Upper lobe of left lung (tissue), 6 donors: ENCODE measurements at regions not wholly inside any gene's neighbourhood (a gene's known extent, or its start where the extent isn't known, plus 50 kb on each side); places are given as distances from the start of the nearest gene placed in this dataset.

Experiments used
- ATAC-seq, 2 donors: fragments of 200-7000 bp; cut with Tn5 transposase; one replicate each; pipeline ENCODE4 v1.9.1; 2022; ENCODE audit warnings: mild to moderate bottlenecking in 2 of 2, moderate library complexity in 2 of 2; ENCODE audit not compliant: low FRiP score in 2 of 2
- DNase-seq, 2 donors: peaks; one replicate each; pipeline ENCODE4 v3.0.0-alpha.2; 2019 to 2020
- H3K27ac ChIP-seq, 4 donors: fragments of 200-600 bp; sonication (generic); one replicate each; pipeline ENCODE4 v1.5.1; 2016 to 2019
- H3K27me3 ChIP-seq, 4 donors: fragments of 200-600 bp; sonication (generic); one replicate each; pipeline ENCODE4 v1.5.1; 2017 to 2019
- H3K36me3 ChIP-seq, 4 donors: fragments of 200-600 bp; sonication (generic); one replicate each; pipeline ENCODE4 v1.5.1; 2016 to 2019
- H3K4me1 ChIP-seq, 4 donors: fragments of 200-600 bp; sonication (generic); one replicate each; pipeline ENCODE4 v1.5.1; 2018 to 2019
- H3K4me3 ChIP-seq, 4 donors: fragments of 200-600 bp; sonication (generic); one replicate each; pipeline ENCODE4 v1.5.1; 2017 to 2019; ENCODE audit warnings: mild to moderate bottlenecking in 2 of 4, moderate library complexity in 1 of 4
- H3K9me3 ChIP-seq, 4 donors: fragments of 200-600 bp; sonication (generic); one replicate each; pipeline ENCODE4 v1.5.1; 2018 to 2019
- EP300 ChIP-seq, 4 donors: sonication (generic); formaldehyde crosslinking; IDR thresholded peaks; one replicate each; pipeline ENCODE4 v1.5.1; 2017; ENCODE audit warnings: antibody characterized with exemption in 4 of 4, control low read depth in 2 of 4
- POLR2A ChIP-seq, 4 donors: fragments of 450-650 bp; IDR thresholded peaks; one replicate each; pipeline ENCODE4 v1.5.1; 2016 to 2017; ENCODE audit warnings: antibody characterized with exemption in 4 of 4, mild to moderate bottlenecking in 2 of 4
- POLR2AphosphoS5 ChIP-seq, 2 donors: sonication (generic); formaldehyde crosslinking; IDR thresholded peaks; one replicate each; pipeline ENCODE4 v1.5.1; 2017; ENCODE audit warnings: antibody characterized with exemption in 2 of 2
- WGBS, 2 donors: methylation state at CpG; one replicate each; pipeline ENCODE4 v1.1.5; 2017 to 2018; 5-methylcytosine and 5-hydroxymethylcytosine counted together
- TF ChIP-seq, protein P1 (sequence below), 6 experiments: fragments of 450-650 bp in 4 of 6; fragments of 200-600 bp in 2 of 6; sonication (generic) in 2 of 6; IDR thresholded peaks; one replicate each; pipeline ENCODE4 v1.5.1; 2016 to 2019; ENCODE audit warnings: antibody characterized with exemption in 6 of 6
- donor health status: DM: no; HTN: no; CAD: no; lungs with moderate emphysema.
- donor health status: DM: no; HTN: yes; CAD: no; lungs with severe emphysema.

DNA sequence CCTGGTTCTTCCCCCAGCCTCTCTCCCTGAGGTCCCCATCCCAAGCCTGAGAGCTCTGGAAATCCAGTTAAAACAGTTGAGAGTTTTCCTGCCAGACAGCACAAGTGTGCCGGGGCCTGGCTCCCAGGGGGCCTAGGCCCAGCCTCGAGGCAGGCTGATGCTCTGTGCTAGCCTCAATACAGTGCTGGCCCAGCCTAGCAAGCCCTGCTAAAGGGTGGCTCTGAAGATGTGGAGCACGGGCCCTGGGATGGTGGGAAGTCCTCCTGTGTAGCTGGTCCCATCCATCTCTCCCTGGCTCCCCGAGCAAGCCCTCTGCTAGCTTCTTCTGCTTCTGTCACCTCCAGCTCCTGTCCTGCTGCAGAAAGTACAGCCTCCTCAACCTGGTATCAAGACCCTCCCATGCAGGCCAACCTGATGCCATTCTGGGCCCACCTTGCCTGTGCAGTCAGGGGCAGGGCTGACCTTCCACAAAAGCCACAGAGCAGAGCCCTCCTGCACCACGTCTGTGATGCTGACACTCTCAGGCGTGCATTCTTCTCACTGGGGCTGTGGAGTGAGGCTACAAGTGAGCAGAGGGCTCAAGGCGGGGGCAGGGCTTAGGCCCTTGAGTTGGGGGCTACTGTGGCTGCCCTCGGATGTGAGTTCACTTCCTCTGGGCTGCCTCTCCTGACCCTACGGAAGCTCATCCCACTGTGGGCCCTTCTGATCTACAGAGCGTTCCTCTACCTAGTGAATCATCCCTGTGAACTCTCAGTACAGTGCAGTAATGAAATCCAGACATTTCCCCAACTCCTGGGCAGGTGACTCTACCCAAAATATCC, 60.1 kb upstream of the LAPTM4A start:
- peaks cover 0 to 5% (median 3%) of the 10 kb centered on the region in 4 donors for H3K4me1 ChIP-seq
- H3K4me3 ChIP-seq: no peak overlapping the region
- ATAC-seq: no peak
- peaks cover 0 to 3% (median 0%) of the 10 kb centered on the region in 4 donors for H3K9me3 ChIP-seq
- H3K36me3 ChIP-seq: no peaks in the 10 kb centered on the region
- TF ChIP-seq POLR2AphosphoS5 (IDR thresholded peaks at IDR 0.05) (no peak), POLR2A (IDR thresholded peaks at IDR 0.05) (no peak), EP300 (IDR thresholded peaks at IDR 0.05) (no peak)
- TF ChIP-seq, protein P1, sequence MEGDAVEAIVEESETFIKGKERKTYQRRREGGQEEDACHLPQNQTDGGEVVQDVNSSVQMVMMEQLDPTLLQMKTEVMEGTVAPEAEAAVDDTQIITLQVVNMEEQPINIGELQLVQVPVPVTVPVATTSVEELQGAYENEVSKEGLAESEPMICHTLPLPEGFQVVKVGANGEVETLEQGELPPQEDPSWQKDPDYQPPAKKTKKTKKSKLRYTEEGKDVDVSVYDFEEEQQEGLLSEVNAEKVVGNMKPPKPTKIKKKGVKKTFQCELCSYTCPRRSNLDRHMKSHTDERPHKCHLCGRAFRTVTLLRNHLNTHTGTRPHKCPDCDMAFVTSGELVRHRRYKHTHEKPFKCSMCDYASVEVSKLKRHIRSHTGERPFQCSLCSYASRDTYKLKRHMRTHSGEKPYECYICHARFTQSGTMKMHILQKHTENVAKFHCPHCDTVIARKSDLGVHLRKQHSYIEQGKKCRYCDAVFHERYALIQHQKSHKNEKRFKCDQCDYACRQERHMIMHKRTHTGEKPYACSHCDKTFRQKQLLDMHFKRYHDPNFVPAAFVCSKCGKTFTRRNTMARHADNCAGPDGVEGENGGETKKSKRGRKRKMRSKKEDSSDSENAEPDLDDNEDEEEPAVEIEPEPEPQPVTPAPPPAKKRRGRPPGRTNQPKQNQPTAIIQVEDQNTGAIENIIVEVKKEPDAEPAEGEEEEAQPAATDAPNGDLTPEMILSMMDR (IDR thresholded peaks at IDR 0.05): no peak
- no peaks in the 10 kb centered on the region for H3K27me3 ChIP-seq
- no peak overlapping the region for H3K27ac ChIP-seq
- 80 to 85% methylated on average over 6 to 10 of the region's 10 CpGs for WGBS, 2 donors
- DNase-seq: no peak

DNA sequence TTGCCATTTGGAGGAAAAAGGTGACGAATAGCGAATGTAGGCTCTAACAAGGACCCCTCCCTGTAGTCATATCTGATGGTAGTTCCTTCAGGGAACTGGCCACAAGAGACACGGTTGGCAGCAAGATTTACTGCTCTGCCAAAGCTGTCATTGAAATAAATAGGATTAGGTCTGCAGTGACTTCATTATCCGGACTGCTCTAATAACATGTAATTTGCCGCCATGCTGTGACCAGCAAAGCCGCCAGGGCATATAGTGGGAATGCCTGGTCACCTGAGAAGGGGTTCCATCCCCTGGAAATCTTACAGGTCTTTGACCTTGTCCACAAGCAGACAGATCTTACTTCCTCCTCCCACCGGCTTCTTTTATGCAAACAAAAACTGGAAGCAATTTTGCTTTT, 59.4 kb upstream of the LAPTM4A start:
- Histone ChIP-seq H3K4me1 (peaks cover 0 to 8% (median 3%) of the 10 kb centered on the region in 4 donors), H3K36me3 (no peaks in the 10 kb centered on the region), H3K27ac (no peak overlapping the region), H3K27me3 (no peaks in the 10 kb centered on the region), H3K9me3 (peaks cover 0 to 3% (median 0%) of the 10 kb centered on the region in 4 donors), H3K4me3 (no peak overlapping the region)
- TF ChIP-seq EP300 (IDR thresholded peaks at IDR 0.05): no peak
- DNase-seq: no peak
- ATAC-seq: no peak
- WGBS, 2 donors: 80 to 87% methylated on average over 7 of the region's 7 CpGs

DNA sequence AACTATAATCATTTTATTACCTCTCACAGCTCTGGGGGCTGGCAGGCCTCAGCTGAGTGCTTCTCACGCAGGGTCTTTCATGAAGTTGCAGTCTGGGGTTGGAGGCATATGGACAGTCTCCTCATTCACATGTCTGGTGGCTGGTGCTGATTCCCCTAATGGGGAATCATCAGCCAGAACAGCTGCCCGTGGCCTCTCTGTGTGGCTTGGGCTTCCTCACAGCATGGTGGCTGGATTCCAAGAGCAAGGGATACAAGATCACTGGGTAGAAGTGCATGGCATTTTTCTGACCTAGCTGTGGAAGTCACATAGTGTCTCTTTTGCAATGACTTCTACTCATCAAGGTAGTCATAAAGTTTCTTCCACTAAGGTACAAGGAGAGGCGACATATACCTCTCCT, 59.0 kb upstream of the LAPTM4A start:
- 95 to 96% methylated on average over 1 to 3 of the region's 3 CpGs for WGBS, 2 donors
- DNase-seq: no peak
- no peaks in the 10 kb centered on the region for H3K27me3 ChIP-seq
- peaks cover 0 to 3% (median 0%) of the 10 kb centered on the region in 4 donors for H3K9me3 ChIP-seq
- no peak for ATAC-seq
- H3K27ac ChIP-seq: no peak overlapping the region
- H3K36me3 ChIP-seq: no peaks in the 10 kb centered on the region
- H3K4me1 ChIP-seq: peaks cover 0 to 8% (median 4%) of the 10 kb centered on the region in 4 donors
- H3K4me3 ChIP-seq: no peak overlapping the region
- TF ChIP-seq EP300 (IDR thresholded peaks at IDR 0.05) (no peak), POLR2A (IDR thresholded peaks at IDR 0.05) (no peak), POLR2AphosphoS5 (IDR thresholded peaks at IDR 0.05) (no peak)
- TF ChIP-seq, protein P1 (IDR thresholded peaks at IDR 0.05): no peak

DNA sequence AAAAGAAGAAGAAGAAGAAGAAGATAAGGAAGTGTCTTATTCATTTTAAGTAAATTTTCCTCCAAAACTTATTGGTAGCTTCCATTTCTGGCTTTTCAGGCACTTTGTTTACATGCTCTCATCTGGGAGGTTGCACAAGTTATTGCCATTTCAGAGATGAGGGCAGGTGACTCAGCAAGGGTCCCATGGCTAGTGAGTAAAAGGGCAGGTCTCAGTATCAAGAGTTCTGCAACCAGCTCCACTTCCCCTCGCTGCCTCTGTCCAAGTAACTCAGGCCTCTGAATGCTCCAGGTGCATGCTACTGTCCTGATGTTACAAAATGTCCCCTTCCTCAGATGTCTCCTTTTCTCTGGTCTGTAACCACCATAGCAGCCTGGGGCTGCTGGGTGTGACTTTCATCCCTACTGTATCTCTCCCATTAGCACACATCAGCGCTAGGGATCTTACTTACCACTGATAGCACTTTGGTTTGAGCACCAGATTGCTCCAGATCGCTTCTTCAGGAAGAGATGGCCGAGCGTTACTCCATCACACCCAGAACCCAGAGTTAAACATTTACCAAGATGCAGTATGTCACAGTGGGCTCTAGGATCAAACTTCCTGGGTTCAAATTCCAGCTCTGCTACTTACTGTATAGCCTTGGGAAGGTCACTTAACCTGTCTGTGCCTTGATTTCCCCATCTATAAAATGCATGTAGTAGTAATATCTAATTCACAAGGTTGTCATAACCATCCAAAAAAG, 57.4 kb upstream of the LAPTM4A start:
- 78 to 86% methylated on average over 5 of the region's 5 CpGs for WGBS, 2 donors
- ATAC-seq: no peak
- peak in 1 of 2 donors; percentile 69 for DNase-seq

DNA sequence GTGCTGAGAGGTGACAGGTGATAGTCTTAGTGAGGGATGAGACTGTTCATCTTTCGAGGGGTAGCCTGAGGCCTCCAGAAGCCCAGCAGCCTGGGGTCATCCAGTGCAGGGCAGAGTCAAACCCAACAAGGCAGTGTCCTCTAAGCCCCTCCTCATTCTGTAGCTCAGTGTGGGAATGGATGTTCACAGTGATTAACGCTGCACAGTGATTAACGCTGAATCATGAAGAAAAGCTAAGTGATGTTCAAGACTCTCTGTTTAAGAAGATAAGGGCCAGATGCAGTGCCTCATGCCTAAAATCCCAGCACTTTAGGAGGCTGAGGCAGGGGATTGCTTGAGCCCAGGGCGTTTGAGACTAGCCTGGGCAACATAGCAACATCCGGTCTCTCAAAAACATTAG, 56.3 kb upstream of the LAPTM4A start:
- no peaks in the 10 kb centered on the region for H3K36me3 ChIP-seq
- DNase-seq (no peak), ATAC-seq (no peak)
- TF ChIP-seq, protein P1 (IDR thresholded peaks at IDR 0.05): no peak
- WGBS, 2 donors: 83% methylated on average over 5 of the region's 5 CpGs
- H3K4me3 ChIP-seq: no peak overlapping the region
- no peaks in the 10 kb centered on the region for H3K27me3 ChIP-seq
- no peak overlapping the region for H3K27ac ChIP-seq
- peaks cover 0 to 3% (median 0%) of the 10 kb centered on the region in 4 donors for H3K9me3 ChIP-seq
- H3K4me1 ChIP-seq: peaks cover 0 to 10% (median 6%) of the 10 kb centered on the region in 4 donors

More for the DNA sequence above, 57.4 kb upstream of the LAPTM4A start:
- Histone ChIP-seq H3K4me3 (no peak overlapping the region), H3K4me1 (peaks cover 0 to 10% (median 6%) of the 10 kb centered on the region in 4 donors), H3K27ac (no peak overlapping the region), H3K9me3 (peaks cover 0 to 3% (median 0%) of the 10 kb centered on the region in 4 donors), H3K36me3 (no peaks in the 10 kb centered on the region), H3K27me3 (no peaks in the 10 kb centered on the region)
- no peak for TF ChIP-seq EP300 (IDR thresholded peaks at IDR 0.05)
- TF ChIP-seq, protein P1 (IDR thresholded peaks at IDR 0.05): no peak
- TF ChIP-seq POLR2A (IDR thresholded peaks at IDR 0.05): no peak
- no peak for TF ChIP-seq POLR2AphosphoS5 (IDR thresholded peaks at IDR 0.05)
